ENCODE measurements at regions not wholly inside any gene's neighbourhood (a gene's known extent, or its start where the extent isn't known, plus 50 kb on each side); places are given as distances from the start of the nearest gene placed in this dataset.
"Not testable (repeated sequence)": the region's sequence is repeated elsewhere in the genome, so short reads cannot be mapped to it uniquely, and the experiment has no call there.

GRCh38 chr2:114085992-114086391 lies 196.1 kb downstream of the ACTR3 start:
- H3K9me3 Mint-ChIP-seq: peaks cover 2% of the 10 kb centered on the region
- no peak overlapping the region for H3K4me3 Mint-ChIP-seq
- no peak overlapping the region for H3K27ac Mint-ChIP-seq
- H3K27me3 Mint-ChIP-seq: peaks cover 24% of the 10 kb centered on the region
- H3K4me1 Mint-ChIP-seq (ENCODE audit: low read depth): no peaks in the 10 kb centered on the region
- no peak for DNase-seq
- no peaks in the 10 kb centered on the region for H3K36me3 Mint-ChIP-seq (ENCODE audit: low read depth)

DNA sequence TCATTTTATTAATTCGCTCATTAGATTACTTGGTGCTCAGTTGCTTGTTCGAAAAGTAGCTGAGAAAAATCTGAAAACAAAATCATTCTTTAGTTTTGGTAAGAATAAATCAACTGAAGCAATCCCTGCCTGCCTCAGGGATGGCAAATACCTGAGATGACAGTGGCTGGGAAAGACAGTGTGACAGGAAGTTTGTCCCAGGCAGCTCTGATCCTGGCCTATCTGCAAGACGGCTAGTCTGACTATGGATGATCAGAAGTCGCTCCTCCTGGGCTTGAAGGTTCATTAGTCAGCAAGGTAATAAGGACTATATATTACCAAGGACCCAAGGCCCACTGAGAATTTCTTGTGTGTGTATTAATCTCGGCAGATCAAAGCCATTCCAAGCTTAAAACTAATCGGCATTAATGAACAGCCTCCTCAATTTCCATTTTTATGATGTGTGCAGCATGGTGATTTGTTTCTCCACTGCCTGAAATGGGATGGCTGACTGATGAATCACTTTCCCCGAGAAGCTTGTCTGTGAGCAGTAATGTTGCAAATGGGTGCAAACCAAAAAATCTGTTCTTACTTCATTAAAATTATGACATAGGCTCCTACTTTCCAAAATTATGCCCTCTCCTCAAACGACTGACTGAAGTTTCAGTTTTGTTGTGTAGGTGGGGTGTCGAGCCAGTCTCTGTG lies 199.9 kb downstream of the ACTR3 start:
- DNase-seq: no peak
- Mint-ChIP-seq H3K4me3 (no peak overlapping the region), H3K4me1 (ENCODE audit: low read depth) (no peaks in the 10 kb centered on the region), H3K27ac (no peak overlapping the region), H3K9me3 (no peaks in the 10 kb centered on the region), H3K36me3 (ENCODE audit: low read depth) (no peaks in the 10 kb centered on the region), H3K27me3 (peaks cover 10% of the 10 kb centered on the region)

DNA sequence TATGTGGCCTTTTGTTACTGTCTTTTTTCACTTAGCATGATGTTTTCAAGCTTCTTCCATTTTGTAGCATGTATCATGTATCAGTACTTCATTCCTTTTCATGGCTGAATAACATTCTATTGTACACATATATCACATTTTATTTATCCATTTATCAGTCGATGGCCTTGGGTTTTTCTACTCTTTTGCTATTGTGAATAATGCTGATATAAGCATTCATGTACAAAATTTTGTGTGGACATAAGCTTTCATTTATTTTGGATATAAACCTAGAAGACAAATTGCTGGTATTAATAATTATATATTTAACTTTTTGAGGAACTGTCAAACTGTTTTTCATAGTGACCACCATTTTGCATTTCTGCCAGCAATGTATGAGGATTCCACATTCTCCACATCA lies 201.1 kb downstream of the ACTR3 start:
- peaks cover 10% of the 10 kb centered on the region for H3K9me3 Mint-ChIP-seq
- DNase-seq: no peak
- H3K27ac Mint-ChIP-seq: no peak overlapping the region
- H3K4me3 Mint-ChIP-seq: no peak overlapping the region
- no peaks in the 10 kb centered on the region for H3K36me3 Mint-ChIP-seq (ENCODE audit: low read depth)
- no peaks in the 10 kb centered on the region for H3K4me1 Mint-ChIP-seq (ENCODE audit: low read depth)
- H3K27me3 Mint-ChIP-seq: peaks cover 10% of the 10 kb centered on the region

- Mint-ChIP-seq H3K9me3 (peaks cover 10% of the 10 kb centered on the region), H3K27me3 (peaks cover 17% of the 10 kb centered on the region), H3K4me1 (ENCODE audit: low read depth) (no peaks in the 10 kb centered on the region), H3K36me3 (ENCODE audit: low read depth) (no peaks in the 10 kb centered on the region), H3K4me3 (no peak overlapping the region), H3K27ac (no peak overlapping the region)
- DNase-seq: no peak
Observed at GRCh38 chr2:114108249-114108648, 218.4 kb downstream of the ACTR3 start.

DNA sequence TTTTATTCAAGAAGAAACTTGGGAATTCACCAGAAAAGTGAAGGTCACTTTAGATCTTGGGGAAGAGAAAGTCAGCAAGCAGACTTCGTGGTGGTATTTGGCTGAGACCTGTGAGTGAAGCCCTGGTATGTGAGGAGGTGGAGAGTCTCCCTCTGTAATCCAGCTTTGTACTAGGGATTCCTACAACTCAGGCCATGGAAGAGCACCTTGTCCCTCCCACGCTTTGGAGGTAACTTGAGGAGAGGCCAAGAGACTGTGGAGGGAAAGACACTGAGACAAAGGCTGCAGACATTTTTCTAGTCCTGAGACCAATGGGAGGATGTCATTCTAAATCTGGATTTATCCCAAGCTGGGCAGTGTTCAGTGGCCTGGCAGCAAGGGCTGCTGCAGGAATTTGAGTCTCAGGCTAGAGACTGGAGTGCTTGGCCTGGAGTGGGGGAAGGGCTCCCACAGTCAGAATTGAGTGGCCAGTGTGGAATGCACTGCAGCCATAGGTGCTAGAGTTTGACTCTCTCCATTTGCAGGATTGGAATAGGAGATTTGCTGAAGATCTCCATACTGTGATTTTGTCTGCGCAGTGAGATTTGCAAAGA lies 219.0 kb downstream of the ACTR3 start:
- DNase-seq: no peak
- H3K27ac Mint-ChIP-seq: no peak overlapping the region
- peaks cover 7% of the 10 kb centered on the region for H3K9me3 Mint-ChIP-seq
- H3K4me1 Mint-ChIP-seq (ENCODE audit: low read depth): no peaks in the 10 kb centered on the region
- H3K27me3 Mint-ChIP-seq: peaks cover 17% of the 10 kb centered on the region
- H3K36me3 Mint-ChIP-seq (ENCODE audit: low read depth): no peaks in the 10 kb centered on the region
- H3K4me3 Mint-ChIP-seq: no peak overlapping the region

- H3K36me3 Mint-ChIP-seq (ENCODE audit: low read depth): no peaks in the 10 kb centered on the region
- H3K4me1 Mint-ChIP-seq (ENCODE audit: low read depth): no peaks in the 10 kb centered on the region
- H3K4me3 Mint-ChIP-seq: no peak overlapping the region
- H3K9me3 Mint-ChIP-seq: no peaks in the 10 kb centered on the region
- peaks cover 18% of the 10 kb centered on the region for H3K27me3 Mint-ChIP-seq
- no peak overlapping the region for H3K27ac Mint-ChIP-seq
- DNase-seq: no peak
Observed at GRCh38 chr2:114111329-114111728, 221.4 kb downstream of the ACTR3 start.

- H3K36me3 Mint-ChIP-seq (ENCODE audit: low read depth): no peaks in the 10 kb centered on the region
- H3K27ac Mint-ChIP-seq: no peak overlapping the region
- H3K4me3 Mint-ChIP-seq: no peak overlapping the region
- no peak for DNase-seq
- H3K4me1 Mint-ChIP-seq (ENCODE audit: low read depth): no peaks in the 10 kb centered on the region
- no peaks in the 10 kb centered on the region for H3K9me3 Mint-ChIP-seq
- peaks cover 12% of the 10 kb centered on the region for H3K27me3 Mint-ChIP-seq
Observed at GRCh38 chr2:114113518-114113917, 223.6 kb downstream of the ACTR3 start.

- Mint-ChIP-seq H3K36me3 (ENCODE audit: low read depth) (no peaks in the 10 kb centered on the region), H3K4me3 (no peak overlapping the region), H3K9me3 (no peaks in the 10 kb centered on the region), H3K4me1 (ENCODE audit: low read depth) (no peaks in the 10 kb centered on the region), H3K27me3 (peaks cover 9% of the 10 kb centered on the region), H3K27ac (no peak overlapping the region)
- DNase-seq: no peak
Observed at GRCh38 chr2:114118088-114118487, 228.2 kb downstream of the ACTR3 start.

DNA sequence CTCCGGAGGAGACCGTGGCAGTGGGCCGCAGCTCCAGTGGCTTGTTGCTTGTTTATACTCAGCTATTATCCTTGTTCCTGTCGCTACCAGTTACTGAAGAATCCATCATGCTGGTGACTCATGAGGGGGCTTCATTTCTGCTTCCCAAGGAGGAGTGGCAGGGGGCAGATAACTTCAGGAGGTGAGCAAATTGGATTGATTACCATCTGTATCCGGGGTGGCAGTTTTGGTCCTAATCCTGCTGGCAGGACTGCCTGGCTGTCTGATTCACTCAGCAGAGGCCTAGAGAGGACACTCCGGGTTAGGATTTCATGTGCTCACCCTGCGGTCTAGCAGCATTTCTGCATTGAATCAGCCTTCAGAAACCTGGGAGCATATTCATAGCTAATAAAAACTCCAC lies 230.0 kb downstream of the ACTR3 start:
- Mint-ChIP-seq H3K9me3 (no peaks in the 10 kb centered on the region), H3K27ac (no peak overlapping the region), H3K36me3 (ENCODE audit: low read depth) (no peaks in the 10 kb centered on the region), H3K4me3 (no peak overlapping the region), H3K27me3 (peaks cover 15% of the 10 kb centered on the region), H3K4me1 (ENCODE audit: low read depth) (no peaks in the 10 kb centered on the region)
- DNase-seq: no peak

GRCh38 chr2:114122930-114123329 lies 233.0 kb downstream of the ACTR3 start:
- peaks cover 20% of the 10 kb centered on the region for H3K27me3 Mint-ChIP-seq
- H3K4me3 Mint-ChIP-seq: no peak overlapping the region
- H3K27ac Mint-ChIP-seq: no peak overlapping the region
- H3K36me3 Mint-ChIP-seq (ENCODE audit: low read depth): no peaks in the 10 kb centered on the region
- no peak for DNase-seq
- no peaks in the 10 kb centered on the region for H3K9me3 Mint-ChIP-seq
- H3K4me1 Mint-ChIP-seq (ENCODE audit: low read depth): no peaks in the 10 kb centered on the region

GRCh38 chr2:114123925-114124324 lies 234.0 kb downstream of the ACTR3 start:
- H3K27me3 Mint-ChIP-seq: peaks cover 20% of the 10 kb centered on the region
- no peaks in the 10 kb centered on the region for H3K4me1 Mint-ChIP-seq (ENCODE audit: low read depth)
- no peak overlapping the region for H3K4me3 Mint-ChIP-seq
- no peak for DNase-seq
- no peak overlapping the region for H3K27ac Mint-ChIP-seq
- H3K36me3 Mint-ChIP-seq (ENCODE audit: low read depth): no peaks in the 10 kb centered on the region
- H3K9me3 Mint-ChIP-seq: no peaks in the 10 kb centered on the region

- no peaks in the 10 kb centered on the region for H3K36me3 Mint-ChIP-seq (ENCODE audit: low read depth)
- H3K27ac Mint-ChIP-seq: no peak overlapping the region
- no peak overlapping the region for H3K4me3 Mint-ChIP-seq
- H3K27me3 Mint-ChIP-seq: peaks cover 31% of the 10 kb centered on the region
- DNase-seq: no peak
- H3K4me1 Mint-ChIP-seq (ENCODE audit: low read depth): no peaks in the 10 kb centered on the region
- no peaks in the 10 kb centered on the region for H3K9me3 Mint-ChIP-seq
Observed at GRCh38 chr2:114127372-114127771, 237.5 kb downstream of the ACTR3 start.

DNA sequence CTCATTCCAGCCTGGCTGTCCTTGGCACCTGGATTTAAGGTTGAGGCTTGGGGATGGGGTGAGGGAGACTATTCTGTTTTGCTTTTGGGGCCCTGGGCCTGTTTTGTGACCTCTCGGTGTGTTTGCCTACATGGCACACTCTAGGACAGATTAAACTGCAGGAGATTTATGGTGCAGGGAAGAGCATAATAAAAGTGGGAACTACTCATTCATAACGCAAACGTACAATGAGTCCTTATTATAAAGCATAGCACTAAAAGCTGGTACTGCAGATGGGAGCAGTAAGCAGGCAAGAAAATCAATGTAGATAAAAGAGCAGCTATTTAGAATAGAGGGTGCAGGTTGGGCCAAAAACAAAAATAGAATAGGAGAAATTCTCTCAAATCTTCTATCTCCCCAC lies 238.4 kb downstream of the ACTR3 start:
- H3K27ac Mint-ChIP-seq: no peak overlapping the region
- no peak for DNase-seq
- no peaks in the 10 kb centered on the region for H3K9me3 Mint-ChIP-seq
- no peaks in the 10 kb centered on the region for H3K36me3 Mint-ChIP-seq (ENCODE audit: low read depth)
- peaks cover 28% of the 10 kb centered on the region for H3K27me3 Mint-ChIP-seq
- no peak overlapping the region for H3K4me3 Mint-ChIP-seq
- H3K4me1 Mint-ChIP-seq (ENCODE audit: low read depth): no peaks in the 10 kb centered on the region

GRCh38 chr2:114128725-114129124 lies 238.8 kb downstream of the ACTR3 start:
- DNase-seq: no peak
- H3K4me3 Mint-ChIP-seq: no peak overlapping the region
- H3K27ac Mint-ChIP-seq: no peak overlapping the region
- H3K9me3 Mint-ChIP-seq: no peaks in the 10 kb centered on the region
- H3K4me1 Mint-ChIP-seq (ENCODE audit: low read depth): no peaks in the 10 kb centered on the region
- H3K27me3 Mint-ChIP-seq: peaks cover 24% of the 10 kb centered on the region
- no peaks in the 10 kb centered on the region for H3K36me3 Mint-ChIP-seq (ENCODE audit: low read depth)

DNA sequence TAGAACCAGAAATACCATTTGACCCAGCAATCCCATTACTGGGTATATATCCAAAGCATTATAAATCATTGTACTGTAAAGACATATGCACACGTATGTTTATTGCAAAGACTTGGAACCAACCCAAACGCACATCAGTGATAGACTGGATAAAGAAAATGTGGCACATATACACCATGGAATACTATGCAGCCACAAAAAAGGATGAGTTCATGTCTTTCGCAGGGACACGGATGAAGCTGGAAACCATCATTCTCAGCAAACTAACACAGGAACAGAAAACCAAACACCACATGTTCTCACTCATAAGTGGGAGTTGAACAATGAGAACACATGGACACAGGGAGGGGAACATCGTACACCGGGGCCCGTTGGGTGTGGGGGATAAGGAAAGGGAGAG lies 242.2 kb downstream of the ACTR3 start:
- not testable (repeated sequence) for DNase-seq; H3K27ac Mint-ChIP-seq; H3K4me1 Mint-ChIP-seq (ENCODE audit: low read depth); H3K36me3 Mint-ChIP-seq (ENCODE audit: low read depth); H3K9me3 Mint-ChIP-seq; H3K4me3 Mint-ChIP-seq
- H3K27me3 Mint-ChIP-seq: peaks cover 21% of the 10 kb centered on the region

- Mint-ChIP-seq H3K36me3 (ENCODE audit: low read depth) (no peaks in the 10 kb centered on the region), H3K9me3 (no peaks in the 10 kb centered on the region), H3K27ac (no peak overlapping the region), H3K4me1 (ENCODE audit: low read depth) (no peaks in the 10 kb centered on the region), H3K27me3 (peaks cover 17% of the 10 kb centered on the region), H3K4me3 (no peak overlapping the region)
- DNase-seq: no peak
Observed at GRCh38 chr2:114134146-114134545, 244.3 kb downstream of the ACTR3 start.
